ENCODE measurements at regions not wholly inside any gene's neighbourhood (a gene's known extent, or its start where the extent isn't known, plus 50 kb on each side); places are given as distances from the start of the nearest gene placed in this dataset.

DNA sequence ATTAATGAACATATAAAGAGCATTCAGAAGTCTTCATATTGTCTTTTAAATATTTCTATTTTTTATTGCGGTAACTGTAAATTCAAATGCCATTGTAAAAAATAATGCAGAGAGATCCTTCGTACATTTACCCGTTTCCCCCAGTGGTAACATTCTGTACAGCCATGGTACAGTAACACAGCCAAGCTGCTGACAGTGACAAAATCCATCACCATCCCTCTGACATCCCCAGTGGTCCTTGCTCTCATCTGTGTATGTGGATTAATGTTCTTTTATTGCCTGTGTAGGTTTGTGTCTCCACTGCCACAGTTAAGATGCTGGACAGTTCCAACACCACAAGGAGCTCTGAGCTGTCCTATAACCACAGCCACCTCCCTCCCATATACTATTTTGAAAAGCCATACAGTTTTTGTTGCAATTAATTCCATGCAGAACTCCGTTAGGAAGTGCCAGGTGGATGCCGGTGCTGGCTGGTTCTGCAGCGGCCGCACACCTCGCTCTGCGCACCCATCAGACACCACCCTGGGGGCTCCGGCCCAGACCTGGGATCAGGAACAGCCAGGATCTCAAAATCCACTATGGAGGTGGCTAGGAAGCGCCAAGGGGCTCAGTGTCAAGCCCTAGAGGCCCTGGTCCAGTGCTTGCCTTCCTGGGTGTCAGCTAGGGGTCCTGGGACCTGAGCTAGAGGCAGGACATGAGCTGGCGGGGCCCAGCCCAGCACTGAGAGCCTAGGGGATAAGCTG, 93.1 kb upstream of the PMEPA1 start:
- no peak for TF ChIP-seq POLR2A (IDR thresholded peaks at IDR 0.05)
- no peak for TF ChIP-seq CTCF (IDR thresholded peaks at IDR 0.05)
- no peak for TF ChIP-seq POLR2AphosphoS5 (IDR thresholded peaks at IDR 0.05)

All from breast epithelium (tissue), 3 donors.